GM23338 (cell line): ENCODE measurements at regions not wholly inside any gene's neighbourhood (a gene's known extent, or its start where the extent isn't known, plus 50 kb on each side); places are given as distances from the start of the nearest gene placed in this dataset.

Source experiments
- CREB1 ChIP-seq: fragments of 250-450 bp; sonication (Bioruptor Pico); IDR thresholded peaks from 2 replicates; pipeline ENCODE4 v1.5.0; 2020; ENCODE audit warnings: low read depth, mild to moderate bottlenecking, moderate library complexity
- EZH2 ChIP-seq: fragments of 200-600 bp; sonication (generic); IDR thresholded peaks from one replicate; pipeline ENCODE4 v1.8.0; 2017; ENCODE audit warnings: antibody characterized with exemption, mild to moderate bottlenecking, low read depth; ENCODE audit not compliant: unreplicated experiment
- EZH2phosphoT487 ChIP-seq: fragments of 200-600 bp; sonication (generic); IDR thresholded peaks from one replicate; pipeline ENCODE4 v1.8.1; 2018; ENCODE audit warnings: antibody characterized with exemption; ENCODE audit not compliant: unreplicated experiment
- POLR2AphosphoS5 ChIP-seq: IDR thresholded peaks from 2 replicates; pipeline ENCODE4 v1.6.1; 2016; ENCODE audit warnings: antibody characterized with exemption, low read depth
- TF ChIP-seq, protein P1 (sequence below), 2 experiments: fragments of 200-600 bp in 1 of 2; sonication (generic) in 1 of 2; conservative IDR thresholded peaks; 2 replicates each; pipeline versions ENCODE4 v1.5.1 to v1.6.1; 2016 to 2017; ENCODE audit warnings: antibody characterized with exemption in 2 of 2, low read depth in 2 of 2, mild to moderate bottlenecking in 2 of 2, moderate library complexity in 1 of 2
- TF ChIP-seq, protein P2 (sequence below): IDR thresholded peaks from one replicate; pipeline ENCODE4 v1.6.1; 2018; ENCODE audit warnings: antibody characterized with exemption; ENCODE audit not compliant: unreplicated experiment
- TF ChIP-seq, protein P3 (sequence below): IDR thresholded peaks from 2 replicates; pipeline ENCODE4 v1.6.1; 2016; ENCODE audit warnings: antibody characterized with exemption

DNA sequence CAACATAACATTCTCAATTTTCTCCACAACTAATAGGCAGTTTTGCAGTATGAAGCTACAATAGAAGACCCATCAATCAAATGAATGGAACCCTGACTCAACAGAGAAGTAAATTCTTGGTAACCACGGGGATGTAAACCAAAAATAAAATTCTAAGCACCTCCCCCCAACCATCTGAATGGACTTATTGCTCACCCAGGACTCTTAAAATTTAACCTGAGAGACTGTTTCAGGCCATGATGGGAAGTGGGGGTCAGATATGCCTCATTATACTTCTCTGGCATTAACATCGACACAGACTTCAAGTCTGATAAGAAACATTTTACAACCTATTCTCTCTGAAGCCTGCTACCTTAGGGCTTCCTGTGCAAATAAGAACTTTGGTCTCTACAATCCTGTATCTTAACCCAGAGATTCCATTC lies 620.9 kb downstream of the TLL1 start:
- TF ChIP-seq, protein P1, sequence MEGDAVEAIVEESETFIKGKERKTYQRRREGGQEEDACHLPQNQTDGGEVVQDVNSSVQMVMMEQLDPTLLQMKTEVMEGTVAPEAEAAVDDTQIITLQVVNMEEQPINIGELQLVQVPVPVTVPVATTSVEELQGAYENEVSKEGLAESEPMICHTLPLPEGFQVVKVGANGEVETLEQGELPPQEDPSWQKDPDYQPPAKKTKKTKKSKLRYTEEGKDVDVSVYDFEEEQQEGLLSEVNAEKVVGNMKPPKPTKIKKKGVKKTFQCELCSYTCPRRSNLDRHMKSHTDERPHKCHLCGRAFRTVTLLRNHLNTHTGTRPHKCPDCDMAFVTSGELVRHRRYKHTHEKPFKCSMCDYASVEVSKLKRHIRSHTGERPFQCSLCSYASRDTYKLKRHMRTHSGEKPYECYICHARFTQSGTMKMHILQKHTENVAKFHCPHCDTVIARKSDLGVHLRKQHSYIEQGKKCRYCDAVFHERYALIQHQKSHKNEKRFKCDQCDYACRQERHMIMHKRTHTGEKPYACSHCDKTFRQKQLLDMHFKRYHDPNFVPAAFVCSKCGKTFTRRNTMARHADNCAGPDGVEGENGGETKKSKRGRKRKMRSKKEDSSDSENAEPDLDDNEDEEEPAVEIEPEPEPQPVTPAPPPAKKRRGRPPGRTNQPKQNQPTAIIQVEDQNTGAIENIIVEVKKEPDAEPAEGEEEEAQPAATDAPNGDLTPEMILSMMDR (conservative IDR thresholded peaks at IDR 0.05; ENCODE audit: low read depth in 2 of 2) = no peak
- TF ChIP-seq CREB1 (CRISPR knock-in tag) = no peak
- no peak for TF ChIP-seq EZH2
- no peak for TF ChIP-seq POLR2AphosphoS5
- TF ChIP-seq, protein P2, sequence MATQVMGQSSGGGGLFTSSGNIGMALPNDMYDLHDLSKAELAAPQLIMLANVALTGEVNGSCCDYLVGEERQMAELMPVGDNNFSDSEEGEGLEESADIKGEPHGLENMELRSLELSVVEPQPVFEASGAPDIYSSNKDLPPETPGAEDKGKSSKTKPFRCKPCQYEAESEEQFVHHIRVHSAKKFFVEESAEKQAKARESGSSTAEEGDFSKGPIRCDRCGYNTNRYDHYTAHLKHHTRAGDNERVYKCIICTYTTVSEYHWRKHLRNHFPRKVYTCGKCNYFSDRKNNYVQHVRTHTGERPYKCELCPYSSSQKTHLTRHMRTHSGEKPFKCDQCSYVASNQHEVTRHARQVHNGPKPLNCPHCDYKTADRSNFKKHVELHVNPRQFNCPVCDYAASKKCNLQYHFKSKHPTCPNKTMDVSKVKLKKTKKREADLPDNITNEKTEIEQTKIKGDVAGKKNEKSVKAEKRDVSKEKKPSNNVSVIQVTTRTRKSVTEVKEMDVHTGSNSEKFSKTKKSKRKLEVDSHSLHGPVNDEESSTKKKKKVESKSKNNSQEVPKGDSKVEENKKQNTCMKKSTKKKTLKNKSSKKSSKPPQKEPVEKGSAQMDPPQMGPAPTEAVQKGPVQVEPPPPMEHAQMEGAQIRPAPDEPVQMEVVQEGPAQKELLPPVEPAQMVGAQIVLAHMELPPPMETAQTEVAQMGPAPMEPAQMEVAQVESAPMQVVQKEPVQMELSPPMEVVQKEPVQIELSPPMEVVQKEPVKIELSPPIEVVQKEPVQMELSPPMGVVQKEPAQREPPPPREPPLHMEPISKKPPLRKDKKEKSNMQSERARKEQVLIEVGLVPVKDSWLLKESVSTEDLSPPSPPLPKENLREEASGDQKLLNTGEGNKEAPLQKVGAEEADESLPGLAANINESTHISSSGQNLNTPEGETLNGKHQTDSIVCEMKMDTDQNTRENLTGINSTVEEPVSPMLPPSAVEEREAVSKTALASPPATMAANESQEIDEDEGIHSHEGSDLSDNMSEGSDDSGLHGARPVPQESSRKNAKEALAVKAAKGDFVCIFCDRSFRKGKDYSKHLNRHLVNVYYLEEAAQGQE = no peak
- TF ChIP-seq EZH2phosphoT487 = no peak
- TF ChIP-seq, protein P3, sequence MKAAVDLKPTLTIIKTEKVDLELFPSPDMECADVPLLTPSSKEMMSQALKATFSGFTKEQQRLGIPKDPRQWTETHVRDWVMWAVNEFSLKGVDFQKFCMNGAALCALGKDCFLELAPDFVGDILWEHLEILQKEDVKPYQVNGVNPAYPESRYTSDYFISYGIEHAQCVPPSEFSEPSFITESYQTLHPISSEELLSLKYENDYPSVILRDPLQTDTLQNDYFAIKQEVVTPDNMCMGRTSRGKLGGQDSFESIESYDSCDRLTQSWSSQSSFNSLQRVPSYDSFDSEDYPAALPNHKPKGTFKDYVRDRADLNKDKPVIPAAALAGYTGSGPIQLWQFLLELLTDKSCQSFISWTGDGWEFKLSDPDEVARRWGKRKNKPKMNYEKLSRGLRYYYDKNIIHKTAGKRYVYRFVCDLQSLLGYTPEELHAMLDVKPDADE = no peak
